WTC11 (cell line): ENCODE measurements at regions not wholly inside any gene's neighbourhood (a gene's known extent, or its start where the extent isn't known, plus 50 kb on each side); places are given as distances from the start of the nearest gene placed in this dataset.

Source experiments
- ATAC-seq: fragments of 200-7000 bp; cut with Tn5 transposase; 2 replicates; pipeline ENCODE4 v1.10.0; 2021; ENCODE audit warnings: mild to moderate bottlenecking, moderate library complexity
- CTCF ChIA-PET: fragments of 300-600 bp; sonication (Branson Sonifier 250); formaldehyde crosslinking; loops from one replicate; lab custom pipeline; 2021; ENCODE audit warnings: antibody characterized with exemption; lab: Charles Lee
- POLR2A ChIA-PET: fragments of 350-600 bp; sonication (Branson Sonifier 250); formaldehyde crosslinking; loops from one replicate; lab custom pipeline; 2021; ENCODE audit warnings: antibody characterized with exemption; lab: Charles Lee
- DNase-seq: peaks from one replicate; pipeline ENCODE4 v3.0.0; 2021; ENCODE audit warnings: low spot score
- H3K27ac Mint-ChIP-seq: 2 replicates; pipeline ENCODE4 v1.8.0; 2021; ENCODE audit warnings: mixed read lengths
- H3K27me3 Mint-ChIP-seq: 2 replicates; pipeline ENCODE4 v1.8.0; 2021; ENCODE audit warnings: low read depth, mild to moderate bottlenecking, moderate library complexity, mixed read lengths
- H3K36me3 Mint-ChIP-seq: 2 replicates; pipeline ENCODE4 v1.8.0; 2021; ENCODE audit warnings: mixed read lengths
- H3K4me1 Mint-ChIP-seq: 2 replicates; pipeline ENCODE4 v1.8.0; 2022; ENCODE audit warnings: mixed read lengths
- H3K4me3 Mint-ChIP-seq: 2 replicates; pipeline ENCODE4 v1.8.0; 2021; ENCODE audit warnings: mild to moderate bottlenecking, moderate library complexity, mixed read lengths
- H3K9me3 Mint-ChIP-seq: 2 replicates; pipeline ENCODE4 v1.8.0; 2021; ENCODE audit warnings: mixed read lengths
- ATF3 ChIP-seq: sonication (generic); formaldehyde crosslinking; conservative IDR thresholded peaks from 2 replicates; pipeline ENCODE4 v1.8.1; 2022; ENCODE audit warnings: mild to moderate bottlenecking, missing genetic modification reagents
- CREM ChIP-seq: sonication (generic); formaldehyde crosslinking; IDR thresholded peaks from 2 replicates; pipeline ENCODE4 v1.8.1; 2022; ENCODE audit warnings: mild to moderate bottlenecking, missing genetic modification reagents, moderate library complexity
- E2F4 ChIP-seq: sonication (generic); formaldehyde crosslinking; IDR thresholded peaks from 2 replicates; pipeline ENCODE4 v1.8.1; 2022; ENCODE audit warnings: low read depth, mild to moderate bottlenecking, moderate library complexity, missing genetic modification reagents, borderline replicate concordance
- ERG ChIP-seq: fragments of 250-450 bp; sonication (Bioruptor Pico); IDR thresholded peaks from 2 replicates; pipeline ENCODE4 v1.8.0; 2021; ENCODE audit warnings: mild to moderate bottlenecking
- GTF2I ChIP-seq: fragments of 250-450 bp; sonication (Bioruptor Pico); conservative IDR thresholded peaks from 2 replicates; pipeline ENCODE4 v1.4.0; 2021; ENCODE audit warnings: mild to moderate bottlenecking
- IRF2 ChIP-seq: sonication (generic); formaldehyde crosslinking; IDR thresholded peaks from 2 replicates; pipeline ENCODE4 v1.8.0; 2022; ENCODE audit warnings: low read depth, missing genetic modification reagents, borderline replicate concordance
- NFYB ChIP-seq: sonication (generic); formaldehyde crosslinking; conservative IDR thresholded peaks from 2 replicates; pipeline ENCODE4 v1.8.0; 2022; ENCODE audit warnings: low read depth, missing genetic modification reagents
- NR1H2 ChIP-seq: sonication (generic); formaldehyde crosslinking; IDR thresholded peaks from 2 replicates; pipeline ENCODE4 v1.9.0; 2021; ENCODE audit warnings: mild to moderate bottlenecking, moderate library complexity, missing genetic modification reagents
- RORB ChIP-seq: fragments of 250-450 bp; sonication (Bioruptor Pico); IDR thresholded peaks from 2 replicates; pipeline ENCODE4 v1.9.0; 2021; ENCODE audit warnings: mild to moderate bottlenecking
- SMAD3 ChIP-seq: sonication (generic); formaldehyde crosslinking; IDR thresholded peaks from 2 replicates; pipeline ENCODE4 v1.8.0; 2022; ENCODE audit warnings: missing genetic modification reagents, mild to moderate bottlenecking, borderline replicate concordance
- SMAD4 ChIP-seq: sonication (generic); formaldehyde crosslinking; IDR thresholded peaks from 2 replicates; pipeline ENCODE4 v1.8.0; 2022; ENCODE audit warnings: mild to moderate bottlenecking, missing genetic modification reagents
- USF1 ChIP-seq: sonication (generic); formaldehyde crosslinking; IDR thresholded peaks from 2 replicates; pipeline ENCODE4 v1.8.0; 2022; ENCODE audit warnings: mild to moderate bottlenecking, missing genetic modification reagents
- TF ChIP-seq, protein P1 (sequence below): fragments of 250-450 bp; sonication (Bioruptor Pico); IDR thresholded peaks from 2 replicates; pipeline ENCODE4 v1.9.0; 2021; ENCODE audit warnings: mild to moderate bottlenecking
- TF ChIP-seq, protein P2 (sequence below): fragments of 250-450 bp; sonication (Bioruptor Pico); IDR thresholded peaks from 2 replicates; pipeline ENCODE4 v2.1.2; 2022; ENCODE audit warnings: mild to moderate bottlenecking, moderate library complexity
- TF ChIP-seq, protein P3 (sequence below): fragments of 250-450 bp; sonication (Bioruptor Pico); IDR thresholded peaks from 2 replicates; pipeline ENCODE4 v1.9.0; 2021; ENCODE audit warnings: mild to moderate bottlenecking
- TF ChIP-seq, protein P4 (sequence below): sonication (generic); formaldehyde crosslinking; IDR thresholded peaks from 2 replicates; pipeline ENCODE4 v1.8.1; 2022; ENCODE audit warnings: mild to moderate bottlenecking, missing genetic modification reagents, moderate library complexity, borderline replicate concordance

DNA sequence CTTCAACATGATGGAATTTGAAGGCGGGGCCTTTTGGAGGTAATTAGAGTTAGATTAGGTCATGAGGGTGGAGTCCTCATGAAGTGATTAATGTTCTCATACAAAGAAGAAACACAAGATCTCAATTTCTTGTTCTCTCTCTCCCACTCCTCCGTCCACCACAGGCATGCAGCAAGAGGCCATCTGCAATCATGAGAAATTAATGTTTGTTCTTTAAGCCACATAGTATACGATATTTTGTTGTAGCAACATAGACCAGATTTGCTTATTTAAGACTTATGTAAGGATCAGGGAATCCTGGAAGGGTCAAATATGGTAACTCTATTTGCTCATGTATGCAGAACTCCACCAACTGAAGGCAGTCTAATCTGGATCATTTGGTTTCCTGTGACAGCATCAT lies 429.0 kb downstream of the LRIG3 start:
- DNase-seq (no peak), ATAC-seq (no peak)
- Mint-ChIP-seq H3K9me3 (no peaks in the 10 kb centered on the region), H3K27me3 (no peaks in the 10 kb centered on the region), H3K4me1 (peaks cover 13% of the 10 kb centered on the region), H3K36me3 (no peaks in the 10 kb centered on the region), H3K4me3 (no peak overlapping the region), H3K27ac (no peak overlapping the region)
- ChIA-PET POLR2A (no interaction called here), CTCF (no interaction called here)
- TF ChIP-seq ERG (CRISPR knock-in tag) (no peak), NFYB (no peak), E2F4 (CRISPR knock-in tag) (no peak), NR1H2 (CRISPR knock-in tag) (no peak), CREM (CRISPR knock-in tag) (no peak), RORB (CRISPR knock-in tag) (no peak), IRF2 (CRISPR knock-in tag) (no peak), GTF2I (CRISPR knock-in tag) (no peak), SMAD3 (CRISPR knock-in tag) (no peak), SMAD4 (no peak), USF1 (CRISPR knock-in tag) (no peak), ATF3 (CRISPR knock-in tag) (no peak)
- TF ChIP-seq, protein P1, sequence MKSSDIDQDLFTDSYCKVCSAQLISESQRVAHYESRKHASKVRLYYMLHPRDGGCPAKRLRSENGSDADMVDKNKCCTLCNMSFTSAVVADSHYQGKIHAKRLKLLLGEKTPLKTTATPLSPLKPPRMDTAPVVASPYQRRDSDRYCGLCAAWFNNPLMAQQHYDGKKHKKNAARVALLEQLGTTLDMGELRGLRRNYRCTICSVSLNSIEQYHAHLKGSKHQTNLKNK (CRISPR knock-in tag), result no peak
- TF ChIP-seq, protein P2, sequence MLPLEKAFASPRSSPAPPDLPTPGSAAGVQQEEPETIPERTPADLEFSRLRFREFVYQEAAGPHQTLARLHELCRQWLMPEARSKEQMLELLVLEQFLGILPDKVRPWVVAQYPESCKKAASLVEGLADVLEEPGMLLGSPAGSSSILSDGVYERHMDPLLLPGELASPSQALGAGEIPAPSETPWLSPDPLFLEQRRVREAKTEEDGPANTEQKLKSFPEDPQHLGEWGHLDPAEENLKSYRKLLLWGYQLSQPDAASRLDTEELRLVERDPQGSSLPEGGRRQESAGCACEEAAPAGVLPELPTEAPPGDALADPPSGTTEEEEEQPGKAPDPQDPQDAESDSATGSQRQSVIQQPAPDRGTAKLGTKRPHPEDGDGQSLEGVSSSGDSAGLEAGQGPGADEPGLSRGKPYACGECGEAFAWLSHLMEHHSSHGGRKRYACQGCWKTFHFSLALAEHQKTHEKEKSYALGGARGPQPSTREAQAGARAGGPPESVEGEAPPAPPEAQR (CRISPR knock-in tag), result no peak
- TF ChIP-seq, protein P3, sequence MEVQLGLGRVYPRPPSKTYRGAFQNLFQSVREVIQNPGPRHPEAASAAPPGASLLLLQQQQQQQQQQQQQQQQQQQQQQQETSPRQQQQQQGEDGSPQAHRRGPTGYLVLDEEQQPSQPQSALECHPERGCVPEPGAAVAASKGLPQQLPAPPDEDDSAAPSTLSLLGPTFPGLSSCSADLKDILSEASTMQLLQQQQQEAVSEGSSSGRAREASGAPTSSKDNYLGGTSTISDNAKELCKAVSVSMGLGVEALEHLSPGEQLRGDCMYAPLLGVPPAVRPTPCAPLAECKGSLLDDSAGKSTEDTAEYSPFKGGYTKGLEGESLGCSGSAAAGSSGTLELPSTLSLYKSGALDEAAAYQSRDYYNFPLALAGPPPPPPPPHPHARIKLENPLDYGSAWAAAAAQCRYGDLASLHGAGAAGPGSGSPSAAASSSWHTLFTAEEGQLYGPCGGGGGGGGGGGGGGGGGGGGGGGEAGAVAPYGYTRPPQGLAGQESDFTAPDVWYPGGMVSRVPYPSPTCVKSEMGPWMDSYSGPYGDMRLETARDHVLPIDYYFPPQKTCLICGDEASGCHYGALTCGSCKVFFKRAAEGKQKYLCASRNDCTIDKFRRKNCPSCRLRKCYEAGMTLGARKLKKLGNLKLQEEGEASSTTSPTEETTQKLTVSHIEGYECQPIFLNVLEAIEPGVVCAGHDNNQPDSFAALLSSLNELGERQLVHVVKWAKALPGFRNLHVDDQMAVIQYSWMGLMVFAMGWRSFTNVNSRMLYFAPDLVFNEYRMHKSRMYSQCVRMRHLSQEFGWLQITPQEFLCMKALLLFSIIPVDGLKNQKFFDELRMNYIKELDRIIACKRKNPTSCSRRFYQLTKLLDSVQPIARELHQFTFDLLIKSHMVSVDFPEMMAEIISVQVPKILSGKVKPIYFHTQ (CRISPR knock-in tag), result no peak
- TF ChIP-seq, protein P4, sequence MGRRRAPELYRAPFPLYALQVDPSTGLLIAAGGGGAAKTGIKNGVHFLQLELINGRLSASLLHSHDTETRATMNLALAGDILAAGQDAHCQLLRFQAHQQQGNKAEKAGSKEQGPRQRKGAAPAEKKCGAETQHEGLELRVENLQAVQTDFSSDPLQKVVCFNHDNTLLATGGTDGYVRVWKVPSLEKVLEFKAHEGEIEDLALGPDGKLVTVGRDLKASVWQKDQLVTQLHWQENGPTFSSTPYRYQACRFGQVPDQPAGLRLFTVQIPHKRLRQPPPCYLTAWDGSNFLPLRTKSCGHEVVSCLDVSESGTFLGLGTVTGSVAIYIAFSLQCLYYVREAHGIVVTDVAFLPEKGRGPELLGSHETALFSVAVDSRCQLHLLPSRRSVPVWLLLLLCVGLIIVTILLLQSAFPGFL (CRISPR knock-in tag), result no peak
